GM10266 (cell line): ENCODE measurements at regions not wholly inside any gene's neighbourhood (a gene's known extent, or its start where the extent isn't known, plus 50 kb on each side); places are given as distances from the start of the nearest gene placed in this dataset.

ENCODE experiments used
- DNase-seq: peaks from one replicate; pipeline ENCODE4 v3.0.0; 2012; ENCODE audit errors: extremely low spot score
- CTCF ChIP-seq: IDR thresholded peaks from 2 replicates; pipeline ENCODE4 v1.5.1; 2012; ENCODE audit warnings: mild to moderate bottlenecking, low read depth; ENCODE audit not compliant: control insufficient read depth, insufficient read depth; ENCODE audit errors: missing control alignments

- TF ChIP-seq CTCF, result no peak
- DNase-seq, result no peak
These were observed 135.2 kb upstream of the FAM9C start for GRCh38 chrX:13179586-13179985.

GRCh38 chrX:13179100-13179499 lies 134.7 kb upstream of the FAM9C start:
- no peak for DNase-seq
- TF ChIP-seq CTCF, result no peak

DNA sequence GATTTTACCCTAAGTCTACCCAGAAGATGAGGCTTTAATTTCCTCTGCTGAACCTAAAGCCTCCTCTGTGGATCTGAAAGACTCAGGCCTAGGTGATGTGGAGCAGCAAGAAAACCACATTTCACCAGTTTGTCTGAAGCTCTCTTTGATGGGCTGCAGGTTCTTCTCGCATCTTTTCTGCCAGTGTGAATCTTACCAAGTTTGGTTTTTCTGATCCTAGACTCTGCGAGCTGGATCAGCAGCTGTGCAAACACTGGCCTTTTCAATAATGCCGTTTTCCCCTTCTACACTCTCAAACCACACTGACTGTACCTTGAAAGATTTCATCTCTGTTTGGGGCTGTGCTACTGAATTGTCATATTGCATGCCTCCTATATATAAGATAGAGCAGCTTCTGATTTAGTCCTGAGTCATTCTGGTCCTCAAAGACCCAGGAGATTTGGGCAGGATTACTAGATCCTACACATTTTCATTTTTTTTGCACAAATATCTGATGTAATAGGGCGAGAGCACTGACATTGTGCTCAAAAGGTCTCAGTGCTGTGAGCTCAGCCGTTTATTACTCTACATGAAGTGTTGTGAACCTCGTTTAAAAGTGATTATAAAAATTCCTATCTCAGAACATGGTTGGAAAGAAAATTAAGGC lies 133.6 kb upstream of the FAM9C start:
- no peak for DNase-seq
- no peak for TF ChIP-seq CTCF

DNA sequence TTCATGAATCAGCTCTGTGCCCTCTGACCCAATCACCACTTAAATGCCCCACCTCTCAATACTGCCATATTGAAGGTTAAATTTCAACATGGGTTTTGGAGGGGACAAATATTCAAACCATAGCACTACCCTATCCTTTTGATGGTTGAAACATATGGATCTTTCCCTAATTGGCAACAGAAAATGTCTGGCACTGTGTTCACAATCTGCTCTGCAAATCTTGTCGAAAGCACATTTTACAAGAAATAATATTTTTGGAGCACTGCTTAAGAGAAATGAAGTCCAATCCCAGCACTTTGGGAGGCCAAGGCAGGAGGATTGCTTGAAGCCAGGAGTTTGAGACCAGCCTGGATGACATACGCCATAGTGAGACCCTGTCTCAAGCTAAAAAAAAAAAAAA lies 130.6 kb upstream of the FAM9C start:
- DNase-seq, result no peak
- TF ChIP-seq CTCF, result no peak

- TF ChIP-seq CTCF, result no peak
- no peak for DNase-seq
These were observed 126.6 kb upstream of the FAM9C start for GRCh38 chrX:13170966-13171558.

DNA sequence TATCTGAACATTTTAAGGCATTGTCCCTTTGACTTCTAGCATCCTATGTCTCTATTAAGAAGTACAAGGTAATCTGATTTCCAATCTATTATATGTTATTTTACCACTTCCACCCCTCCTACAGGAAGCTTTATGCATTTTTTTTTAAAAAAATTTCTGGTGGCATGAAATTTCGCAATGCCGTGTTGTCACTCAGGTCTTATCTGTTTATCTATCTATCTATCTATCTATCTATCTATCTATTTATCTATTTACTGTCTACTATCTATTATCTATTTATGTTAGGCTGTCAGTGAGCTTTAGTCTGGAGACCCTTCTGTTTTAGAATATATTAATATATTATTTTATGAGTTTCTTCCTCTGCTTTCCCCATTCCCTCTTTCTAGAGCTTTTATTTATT lies 125.3 kb upstream of the FAM9C start:
- TF ChIP-seq CTCF, result no peak
- DNase-seq, result no peak

DNA sequence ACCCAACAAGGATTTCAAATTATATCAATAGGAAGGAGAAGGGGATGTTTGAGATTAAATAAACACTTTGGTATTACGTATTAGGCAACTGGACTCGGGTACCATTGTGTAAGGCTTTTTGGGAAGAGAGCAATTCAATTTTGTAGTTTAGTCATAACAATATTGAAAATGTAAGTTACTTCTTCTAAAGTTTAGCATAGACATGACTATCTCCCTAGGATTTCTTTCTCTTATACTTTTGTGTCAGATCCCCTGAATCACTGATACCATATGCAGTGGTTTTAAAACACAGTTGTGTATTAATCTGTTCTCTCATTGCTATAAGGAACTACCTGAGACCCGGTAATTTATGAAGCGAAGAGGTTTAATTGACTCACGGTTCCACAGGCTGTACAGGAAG lies 123.8 kb upstream of the FAM9C start:
- no peak for TF ChIP-seq CTCF
- no peak for DNase-seq
